Left renal cortex interstitium (tissue), 4 donors: ENCODE measurements at regions not wholly inside any gene's neighbourhood (a gene's known extent, or its start where the extent isn't known, plus 50 kb on each side); places are given as distances from the start of the nearest gene placed in this dataset.
"Not testable (repeated sequence)": the region's sequence is repeated elsewhere in the genome, so short reads cannot be mapped to it uniquely, and the experiment has no call there.

ENCODE experiments used
- DNase-seq, 4 donors: peaks; one replicate each; pipeline ENCODE4 v3.0.0-alpha.2; 2013; ENCODE audit warnings: low read depth in 4 of 4, low spot score in 2 of 4, missing footprints in 1 of 4

GRCh38 chr9:134571946-134572917, 69.4 kb upstream of the COL5A1 start:
- DNase-seq = no peak

DNA sequence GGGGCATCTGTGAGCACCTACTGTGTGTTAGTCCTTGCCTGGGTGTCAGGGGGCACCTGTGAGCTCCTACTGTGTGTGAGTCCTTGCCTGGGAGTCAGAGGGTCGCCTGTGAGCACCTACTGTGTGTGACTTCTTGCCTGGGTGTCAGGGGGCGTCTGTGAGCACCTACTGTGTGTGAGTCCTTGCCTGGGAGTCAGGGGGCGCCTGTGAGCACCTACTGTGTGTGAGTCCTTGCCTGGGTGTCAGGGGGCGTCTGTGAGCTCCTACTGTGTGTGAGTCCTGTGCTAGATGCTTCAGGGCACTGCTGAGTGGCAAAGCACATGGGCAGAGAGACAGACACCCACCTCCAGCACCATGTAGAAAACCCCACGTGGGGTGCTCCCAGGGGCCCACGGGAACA, 66.9 kb upstream of the COL5A1 start:
- DNase-seq = not testable (repeated sequence)

GRCh38 chr9:134575103-134575900, 66.3 kb upstream of the COL5A1 start:
- no peak for DNase-seq

GRCh38 chr9:134575901-134576176, 65.8 kb upstream of the COL5A1 start:
- DNase-seq = no peak

GRCh38 chr9:134585021-134585561, 56.5 kb upstream of the COL5A1 start:
- no peak for DNase-seq

- no peak for DNase-seq
Observed at GRCh38 chr9:134585746-134586706, 55.6 kb upstream of the COL5A1 start.

- no peak for DNase-seq
Observed at GRCh38 chr9:134589748-134590147, 51.9 kb upstream of the COL5A1 start.

DNA sequence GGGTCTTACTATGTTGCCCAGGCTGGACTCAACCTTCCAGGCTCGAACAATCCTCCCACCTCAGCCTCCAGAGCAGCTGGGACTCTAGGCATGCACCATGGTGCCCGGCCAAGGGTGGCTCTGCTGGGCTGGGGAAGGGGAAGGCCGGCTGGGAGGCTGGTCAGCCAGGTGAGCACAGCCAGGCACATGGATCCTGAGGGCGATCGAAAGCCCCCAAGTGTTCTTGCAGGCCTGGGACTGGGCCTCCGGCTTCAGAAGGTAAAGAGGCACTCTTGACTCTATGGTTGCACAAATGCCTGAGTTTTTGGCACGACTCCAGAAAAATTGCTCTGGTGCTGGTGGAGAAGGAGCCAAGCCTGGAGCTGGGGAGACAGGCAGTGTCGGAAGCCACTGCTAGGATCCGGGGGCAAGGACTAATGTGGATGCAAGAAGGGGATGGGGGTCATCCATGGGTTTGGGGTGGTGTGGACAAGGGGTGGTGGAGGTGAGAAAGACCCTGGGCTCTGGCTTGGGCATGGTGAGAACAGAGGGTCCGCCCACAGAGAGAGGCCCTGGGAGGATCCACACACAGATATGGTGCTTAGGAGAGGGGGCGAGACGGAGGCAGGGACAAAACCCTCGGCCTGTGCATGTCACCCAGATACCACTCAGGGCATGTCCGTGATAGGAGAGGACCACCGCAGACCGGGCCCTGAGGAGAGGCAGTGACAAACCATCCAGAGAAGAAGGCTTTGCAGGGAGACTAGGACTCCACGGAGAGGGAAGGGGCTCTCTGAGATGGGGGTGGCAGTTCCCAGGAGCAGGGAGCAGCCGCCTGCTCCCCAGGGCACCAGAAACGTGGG, 51.1 kb upstream of the COL5A1 start:
- no peak for DNase-seq

DNA sequence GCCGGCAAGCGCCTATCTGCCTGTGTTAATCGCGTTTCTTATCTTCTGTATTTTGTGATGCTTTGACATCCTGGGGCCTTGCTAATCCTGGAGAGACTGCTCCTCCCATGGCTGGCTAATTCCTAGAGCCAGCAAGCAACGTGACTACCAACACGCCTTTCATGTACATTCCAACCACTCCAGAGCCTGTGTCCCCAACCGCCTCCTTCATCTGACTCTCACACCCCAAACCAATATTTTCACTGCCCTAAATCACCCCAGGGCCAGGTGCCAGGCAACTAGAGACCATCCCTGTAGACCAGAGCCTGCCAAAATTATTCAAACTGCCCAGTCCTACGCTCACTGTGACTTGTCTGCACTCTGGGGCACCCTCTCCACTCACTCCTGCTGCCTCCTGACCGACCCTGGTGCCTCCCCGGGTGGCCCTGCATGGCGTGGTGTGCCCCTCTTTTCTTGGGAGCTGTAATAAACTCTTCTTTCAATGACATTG, 50.5 kb upstream of the COL5A1 start:
- DNase-seq = no peak

GRCh38 chr9:134591573-134591981, 50.0 kb upstream of the COL5A1 start:
- DNase-seq = no peak
